Esophagus muscularis mucosa (tissue), 4 donors: ENCODE measurements at regions not wholly inside any gene's neighbourhood (a gene's known extent, or its start where the extent isn't known, plus 50 kb on each side); places are given as distances from the start of the nearest gene placed in this dataset.
A peak's percentile ranks its signal among the peaks of the same experiment; 100 is the strongest.
"Not testable (repeated sequence)": the region's sequence is repeated elsewhere in the genome, so short reads cannot be mapped to it uniquely, and the experiment has no call there.

Experiments used
- DNase-seq: peaks from one replicate; pipeline ENCODE4 v3.0.0-alpha.2; 2017; ENCODE audit errors: extremely low spot score
- H3K27ac ChIP-seq, 4 donors: fragments of 200-600 bp; sonication (generic); replicated peaks in 1 of 4; 1 replicate in 3 of 4; 2 replicates in 1 of 4; pipeline ENCODE4 v1.5.1; 2016 to 2019; ENCODE audit warnings: mild to moderate bottlenecking in 1 of 4
- H3K27me3 ChIP-seq, 4 donors: fragments of 200-600 bp; sonication (generic); one replicate each; pipeline versions ENCODE4 v1.5.1 to v1.6.0; 2016 to 2019
- H3K36me3 ChIP-seq, 4 donors: fragments of 200-600 bp; sonication (generic); one replicate each; pipeline ENCODE4 v1.5.1; 2016 to 2019
- H3K4me1 ChIP-seq, 4 donors: fragments of 200-600 bp; sonication (generic); one replicate each; pipeline ENCODE4 v1.5.1; 2016 to 2019
- H3K4me3 ChIP-seq, 4 donors: fragments of 200-600 bp; sonication (generic); 1 replicate in 2 of 4; 2 replicates in 2 of 4; pipeline ENCODE4 v1.5.1; 2016 to 2019; ENCODE audit warnings: mild to moderate bottlenecking in 4 of 4, moderate library complexity in 1 of 4
- H3K9me3 ChIP-seq, 4 donors: fragments of 200-600 bp; sonication (generic); 1 replicate in 3 of 4; 2 replicates in 1 of 4; pipeline ENCODE4 v1.5.1; 2016 to 2019
- EP300 ChIP-seq: sonication (generic); formaldehyde crosslinking; IDR thresholded peaks from one replicate; pipeline ENCODE4 v1.6.1; 2017; ENCODE audit warnings: antibody characterized with exemption
- POLR2A ChIP-seq: fragments of 450-650 bp; IDR thresholded peaks from one replicate; pipeline ENCODE4 v1.6.1; 2017; ENCODE audit warnings: antibody characterized with exemption, moderate library complexity, mild to moderate bottlenecking, low read depth
- POLR2AphosphoS5 ChIP-seq, 2 donors: sonication (generic); formaldehyde crosslinking; IDR thresholded peaks; one replicate each; pipeline ENCODE4 v1.6.1; 2017; ENCODE audit warnings: antibody characterized with exemption in 2 of 2
- WGBS: methylation state at CpG from one replicate; pipeline ENCODE4 v1.1.5; 2018; 5-methylcytosine and 5-hydroxymethylcytosine counted together
- intact Hi-C: fragments of 100-400 bp; cut with DNase I; formaldehyde crosslinking; loops from one replicate; pipeline ENCODE4 v1.15.1; 2023
- TF ChIP-seq, protein P1 (sequence below), 3 experiments: fragments of 200-600 bp in 2 of 3; fragments of 450-650 bp in 1 of 3; sonication (generic) in 2 of 3; IDR thresholded peaks; one replicate each; pipeline ENCODE4 v1.5.1; 2017 to 2019; ENCODE audit warnings: antibody characterized with exemption in 3 of 3, mild to moderate bottlenecking in 2 of 3, moderate library complexity in 1 of 3

DNA sequence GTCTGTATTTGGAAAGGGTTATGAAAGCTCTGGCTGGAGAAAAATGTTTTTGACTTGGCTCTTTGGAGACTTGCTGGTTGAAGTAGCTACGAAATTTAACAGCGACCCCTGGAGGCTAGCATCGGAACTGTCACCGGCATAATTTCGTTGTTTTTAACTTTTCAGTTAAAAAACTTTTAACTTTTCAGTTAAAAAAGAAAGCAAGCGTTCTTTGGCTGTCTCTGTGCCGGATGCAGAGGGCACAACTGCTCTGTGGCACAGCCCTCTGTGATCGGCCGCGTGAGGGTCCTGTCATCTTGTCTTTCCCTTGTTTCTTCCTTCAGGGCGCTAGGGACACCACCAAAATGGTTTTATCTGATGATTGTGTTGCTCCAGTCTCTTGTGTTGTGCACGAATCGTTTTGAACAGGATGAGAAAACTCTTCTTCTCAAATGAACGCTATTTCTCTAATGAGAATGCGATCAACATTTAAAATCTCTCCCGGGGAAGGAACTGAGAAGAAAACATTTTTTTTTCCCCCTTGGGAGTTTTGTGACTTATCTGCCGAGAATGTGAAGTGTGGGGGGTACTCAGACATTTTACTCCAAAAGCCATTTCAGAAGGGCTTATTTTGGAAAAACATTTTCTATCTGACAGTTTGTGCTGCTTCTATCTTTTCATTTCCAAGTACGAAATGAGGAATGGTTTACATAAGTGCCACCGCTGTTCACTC is 57.1 kb downstream of the ADCYAP1 start:
- Histone ChIP-seq H3K4me1 (peaks cover 0 to 10% (median 4%) of the 10 kb centered on the region in 4 donors), H3K9me3 (no peaks in the 10 kb centered on the region), H3K4me3 (peak overlapping the region; percentile 36 to 53 (median 40)), H3K36me3 (no peaks in the 10 kb centered on the region), H3K27me3 (peaks cover 0 to 23% (median 2%) of the 10 kb centered on the region in 4 donors), H3K27ac (no peak overlapping the region)
- WGBS = 10% methylated on average over 19 of the region's 19 CpGs
- DNase-seq = no peak
- TF ChIP-seq POLR2AphosphoS5 (IDR thresholded peaks at IDR 0.05) (no peak), POLR2A (no peak), EP300 (no peak)
- TF ChIP-seq, protein P1, sequence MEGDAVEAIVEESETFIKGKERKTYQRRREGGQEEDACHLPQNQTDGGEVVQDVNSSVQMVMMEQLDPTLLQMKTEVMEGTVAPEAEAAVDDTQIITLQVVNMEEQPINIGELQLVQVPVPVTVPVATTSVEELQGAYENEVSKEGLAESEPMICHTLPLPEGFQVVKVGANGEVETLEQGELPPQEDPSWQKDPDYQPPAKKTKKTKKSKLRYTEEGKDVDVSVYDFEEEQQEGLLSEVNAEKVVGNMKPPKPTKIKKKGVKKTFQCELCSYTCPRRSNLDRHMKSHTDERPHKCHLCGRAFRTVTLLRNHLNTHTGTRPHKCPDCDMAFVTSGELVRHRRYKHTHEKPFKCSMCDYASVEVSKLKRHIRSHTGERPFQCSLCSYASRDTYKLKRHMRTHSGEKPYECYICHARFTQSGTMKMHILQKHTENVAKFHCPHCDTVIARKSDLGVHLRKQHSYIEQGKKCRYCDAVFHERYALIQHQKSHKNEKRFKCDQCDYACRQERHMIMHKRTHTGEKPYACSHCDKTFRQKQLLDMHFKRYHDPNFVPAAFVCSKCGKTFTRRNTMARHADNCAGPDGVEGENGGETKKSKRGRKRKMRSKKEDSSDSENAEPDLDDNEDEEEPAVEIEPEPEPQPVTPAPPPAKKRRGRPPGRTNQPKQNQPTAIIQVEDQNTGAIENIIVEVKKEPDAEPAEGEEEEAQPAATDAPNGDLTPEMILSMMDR (IDR thresholded peaks at IDR 0.05) = peak; percentile 84 to 96 (median 89)
- intact Hi-C loops = loop anchor here (5.0 kb wide), 1 partner anchor 94 kb away; no protein-coding TSS in a partner anchor

DNA sequence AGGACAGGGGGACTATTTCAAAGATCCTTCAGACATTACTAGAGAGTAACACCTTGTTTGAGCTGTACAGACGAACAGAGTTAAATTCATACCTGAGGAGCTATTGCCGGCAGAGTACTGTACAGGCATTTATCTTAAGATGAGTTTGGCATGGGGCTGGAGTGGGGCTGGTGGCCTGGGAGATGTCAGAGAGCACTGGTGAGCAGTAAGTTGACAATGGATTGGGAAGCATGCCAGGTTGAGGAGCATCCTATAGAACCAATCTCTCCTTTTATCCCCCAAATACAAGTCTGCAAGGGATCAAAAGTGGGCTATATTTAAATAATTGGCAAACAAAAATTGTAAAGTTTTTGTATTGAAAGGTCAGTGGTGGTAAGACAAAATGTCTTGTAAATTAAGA is 58.6 kb downstream of the ADCYAP1 start:
- Histone ChIP-seq H3K9me3 (no peaks in the 10 kb centered on the region), H3K4me1 (peaks cover 0 to 10% (median 4%) of the 10 kb centered on the region in 4 donors), H3K27me3 (peaks cover 0 to 19% (median 2%) of the 10 kb centered on the region in 4 donors), H3K36me3 (no peaks in the 10 kb centered on the region), H3K27ac (no peak overlapping the region), H3K4me3 (no peak overlapping the region)
- peak; percentile 10 for DNase-seq
- TF ChIP-seq, protein P1 (IDR thresholded peaks at IDR 0.05) = no peak
- TF ChIP-seq POLR2A (no peak), POLR2AphosphoS5 (IDR thresholded peaks at IDR 0.05) (no peak), EP300 (no peak)
- intact Hi-C loops = loop anchor here (5.0 kb wide), 1 partner anchor 96 kb away; no protein-coding TSS in a partner anchor
- 74% methylated on average over 2 of the region's 2 CpGs for WGBS

DNA sequence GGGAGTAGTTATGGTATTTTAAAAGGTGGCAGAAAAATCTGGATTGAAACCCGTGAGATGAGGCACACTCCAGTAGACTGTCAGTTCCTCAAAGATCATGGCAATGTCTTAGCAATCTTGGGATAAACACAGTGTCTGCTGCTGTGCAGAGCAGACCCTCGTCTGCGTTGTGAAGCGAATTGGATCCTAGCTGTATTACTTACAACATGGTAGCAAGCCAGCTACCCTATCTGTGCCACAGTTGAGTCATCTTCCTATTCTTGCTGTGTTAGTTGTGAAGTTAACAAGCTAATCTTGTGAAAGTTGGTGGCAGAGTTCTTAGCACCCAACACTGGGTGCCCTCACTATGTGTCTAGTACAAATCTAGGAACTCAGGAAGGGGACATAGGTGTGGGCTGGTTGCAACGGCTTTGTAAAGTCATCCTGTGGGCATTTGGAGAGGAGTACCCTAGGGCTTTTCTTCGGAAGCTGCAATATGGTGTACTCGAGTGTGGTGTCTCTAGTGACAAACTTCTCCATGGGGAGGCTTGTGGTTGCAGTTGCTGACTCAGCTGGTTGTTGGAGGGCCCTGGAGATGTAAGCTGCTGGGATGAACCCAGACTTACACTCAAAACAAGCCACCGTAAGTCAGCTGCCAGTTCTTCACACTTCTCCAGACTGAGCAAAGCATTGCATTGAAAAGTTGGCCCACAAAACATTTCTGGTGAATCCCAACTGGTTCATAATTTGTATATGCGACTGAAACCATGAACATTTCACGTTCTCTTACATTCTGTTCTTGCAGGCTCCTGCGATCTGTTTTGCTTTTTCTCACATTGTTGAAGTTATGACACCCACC is 61.5 kb downstream of the ADCYAP1 start:
- intact Hi-C loops = no loop called here
- TF ChIP-seq POLR2A (no peak), POLR2AphosphoS5 (IDR thresholded peaks at IDR 0.05) (no peak), EP300 (no peak)
- TF ChIP-seq, protein P1 (IDR thresholded peaks at IDR 0.05) = no peak
- 83% methylated on average over 11 of the region's 11 CpGs for WGBS
- Histone ChIP-seq H3K4me1 (peaks cover 0 to 10% (median 4%) of the 10 kb centered on the region in 4 donors), H3K4me3 (no peak overlapping the region), H3K27ac (no peak overlapping the region), H3K36me3 (no peaks in the 10 kb centered on the region), H3K27me3 (peaks cover 0 to 12% (median 2%) of the 10 kb centered on the region in 4 donors), H3K9me3 (no peaks in the 10 kb centered on the region)
- peak; percentile 78 for DNase-seq

DNA sequence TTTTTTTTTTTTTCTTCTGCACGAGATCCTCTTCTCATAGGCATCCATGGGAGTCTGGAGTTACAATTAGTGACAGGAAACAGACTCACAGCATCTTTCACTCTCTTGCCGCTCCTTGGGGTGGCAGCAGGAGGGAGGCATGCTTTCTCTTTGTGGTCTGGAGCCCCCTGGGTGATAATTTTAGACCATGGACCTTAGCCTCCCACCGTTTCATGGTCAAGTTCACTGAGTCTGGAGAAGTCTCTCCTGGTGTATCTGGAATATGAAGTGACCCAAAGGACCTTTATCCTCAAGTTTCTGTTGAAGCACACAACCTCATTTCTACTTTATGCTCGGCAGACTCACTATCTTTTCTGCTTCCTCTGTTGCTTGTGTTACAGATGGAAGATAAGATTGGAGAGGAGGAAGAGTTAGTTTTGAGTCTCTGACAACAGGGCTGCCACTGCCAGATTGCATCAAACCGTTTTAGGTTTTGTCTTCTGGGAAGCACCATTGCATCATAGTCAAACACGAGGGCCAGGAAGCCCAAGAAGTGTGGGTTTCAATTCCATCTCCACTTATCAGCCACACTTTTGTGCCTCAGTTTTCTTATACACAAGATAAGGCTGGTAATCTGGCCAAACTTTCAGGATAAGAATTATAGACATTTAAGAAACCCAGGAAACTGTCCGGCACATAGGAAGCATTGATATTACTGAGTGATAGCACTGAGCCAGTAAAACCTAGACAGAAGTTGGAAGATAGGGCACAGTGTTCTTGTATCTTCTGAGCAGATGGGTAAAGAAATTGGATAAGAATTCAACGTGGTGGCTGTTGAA is 62.3 kb downstream of the ADCYAP1 start:
- no peaks in the 10 kb centered on the region for H3K36me3 ChIP-seq
- no peak overlapping the region for H3K27ac ChIP-seq
- TF ChIP-seq, protein P1 (IDR thresholded peaks at IDR 0.05) = no peak
- TF ChIP-seq POLR2A (no peak), POLR2AphosphoS5 (IDR thresholded peaks at IDR 0.05) (no peak), EP300 (no peak)
- H3K4me1 ChIP-seq = peaks cover 0 to 4% (median under 1%) of the 10 kb centered on the region in 4 donors
- 62% methylated on average over 8 of the region's 8 CpGs for WGBS
- H3K9me3 ChIP-seq = no peaks in the 10 kb centered on the region
- intact Hi-C loops = no loop called here
- peak; percentile 78 for DNase-seq
- H3K4me3 ChIP-seq = no peak overlapping the region
- peaks cover 0 to 8% (median 2%) of the 10 kb centered on the region in 4 donors for H3K27me3 ChIP-seq

DNA sequence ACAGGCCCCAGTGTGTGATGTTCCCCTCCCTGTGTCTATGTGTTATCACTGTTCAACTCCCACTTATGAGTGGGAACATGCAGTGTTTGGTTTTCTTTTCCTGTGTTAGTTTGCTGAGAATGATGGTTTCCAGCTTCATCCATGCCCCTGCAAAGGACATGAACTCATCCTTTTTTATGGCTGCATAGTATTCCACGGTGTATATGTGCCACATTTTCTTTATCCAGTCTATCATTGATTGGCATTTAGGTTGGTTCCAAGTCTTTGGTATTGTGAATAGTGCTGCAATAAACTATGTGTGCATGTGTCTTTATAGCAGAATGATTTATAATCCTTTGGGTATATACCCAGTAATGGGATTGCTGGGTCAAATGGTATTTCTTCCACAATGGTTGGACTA is 64.2 kb downstream of the ADCYAP1 start:
- intact Hi-C loops, H3K27ac ChIP-seq, H3K9me3 ChIP-seq, H3K36me3 ChIP-seq, H3K4me3 ChIP-seq, H3K4me1 ChIP-seq, H3K27me3 ChIP-seq, DNase-seq: not testable (repeated sequence)
- 56% methylated on average over 1 of the region's 1 CpG for WGBS

DNA sequence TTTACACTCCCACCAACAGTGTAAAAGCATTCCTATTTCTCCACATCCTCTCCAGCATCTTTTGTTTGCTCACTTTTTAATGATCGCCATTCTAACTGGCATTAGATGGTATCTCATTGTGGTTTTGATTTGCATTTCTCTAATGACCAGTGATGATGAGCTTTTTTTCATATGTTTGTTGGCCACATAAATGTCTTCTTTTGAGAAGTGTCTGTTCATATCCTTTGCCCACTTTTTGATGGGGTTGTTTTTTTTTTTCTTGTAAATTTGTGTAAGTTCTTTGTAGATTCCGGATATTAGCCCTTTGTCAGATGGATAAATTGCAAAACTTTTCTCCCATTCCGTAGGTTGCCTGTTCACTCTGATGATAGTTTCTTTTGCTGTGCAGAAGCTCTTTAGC is 64.6 kb downstream of the ADCYAP1 start:
- H3K27me3 ChIP-seq, H3K4me1 ChIP-seq, H3K9me3 ChIP-seq, H3K4me3 ChIP-seq, intact Hi-C loops, H3K27ac ChIP-seq, H3K36me3 ChIP-seq, DNase-seq: not testable (repeated sequence)
- 96% methylated on average over 3 of the region's 3 CpGs for WGBS

DNA sequence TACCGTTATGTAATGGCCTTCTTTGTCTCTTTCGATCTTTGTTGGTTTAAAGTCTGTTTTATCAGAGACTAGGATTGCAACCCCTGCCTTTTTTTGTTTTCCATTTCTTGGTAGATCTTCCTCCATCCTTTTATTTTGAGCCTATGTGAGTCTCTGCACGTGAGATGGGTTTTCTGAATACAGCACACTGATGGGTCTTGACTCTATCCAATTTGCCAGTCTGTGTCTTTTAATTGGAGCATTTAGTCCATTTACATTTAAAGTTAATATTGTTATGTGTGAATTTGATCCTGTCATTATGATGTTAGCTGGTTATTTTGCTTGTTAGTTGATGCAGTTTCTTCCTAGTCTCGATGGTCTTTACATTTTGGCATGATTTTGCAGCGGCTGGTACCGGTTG is 69.9 kb downstream of the ADCYAP1 start:
- intact Hi-C loops, H3K4me3 ChIP-seq, H3K27ac ChIP-seq: not testable (repeated sequence)

More for the DNA sequence above, 69.9 kb downstream of the ADCYAP1 start:
- peaks cover 0 to 11% (median 0%) of the 10 kb centered on the region in 4 donors for H3K9me3 ChIP-seq
- WGBS = 86% methylated on average over 4 of the region's 6 CpGs
- not testable (repeated sequence) for H3K27me3 ChIP-seq, DNase-seq, H3K36me3 ChIP-seq, H3K4me1 ChIP-seq
